Myocyte (in vitro differentiated cells): ENCODE measurements at regions not wholly inside any gene's neighbourhood (a gene's known extent, or its start where the extent isn't known, plus 50 kb on each side); places are given as distances from the start of the nearest gene placed in this dataset.

ENCODE experiments used
- DNase-seq: peaks from one replicate; pipeline ENCODE4 v3.0.0-alpha.2; 2012; ENCODE audit warnings: low read depth

DNA sequence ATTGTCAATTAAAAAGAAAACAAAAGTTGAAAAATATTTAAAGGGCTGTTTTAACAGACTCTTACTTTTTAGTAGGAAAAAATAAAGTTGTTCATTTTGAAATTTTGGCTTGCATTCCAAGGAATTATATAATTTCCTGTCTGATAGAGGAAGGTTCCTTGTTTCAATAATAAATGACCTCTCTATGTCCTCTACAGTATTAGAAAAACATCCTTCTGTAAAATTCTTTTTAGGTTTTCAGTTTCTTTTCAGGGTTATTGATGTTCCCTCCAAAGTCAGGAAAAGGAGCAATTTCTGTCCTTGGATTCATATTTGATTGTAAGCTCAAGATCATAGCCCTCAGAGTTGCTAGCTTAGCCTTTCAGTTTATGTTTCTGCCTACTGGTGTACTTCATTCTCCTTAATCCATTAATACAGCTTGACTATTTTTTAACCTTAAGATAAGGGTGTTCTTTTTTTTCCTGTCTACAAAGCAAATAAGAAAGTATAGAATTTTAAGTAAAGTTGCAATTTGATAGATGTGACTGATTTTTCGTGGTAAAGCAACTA, 125.2 kb upstream of the COL3A1 start:
- no peak for DNase-seq

DNA sequence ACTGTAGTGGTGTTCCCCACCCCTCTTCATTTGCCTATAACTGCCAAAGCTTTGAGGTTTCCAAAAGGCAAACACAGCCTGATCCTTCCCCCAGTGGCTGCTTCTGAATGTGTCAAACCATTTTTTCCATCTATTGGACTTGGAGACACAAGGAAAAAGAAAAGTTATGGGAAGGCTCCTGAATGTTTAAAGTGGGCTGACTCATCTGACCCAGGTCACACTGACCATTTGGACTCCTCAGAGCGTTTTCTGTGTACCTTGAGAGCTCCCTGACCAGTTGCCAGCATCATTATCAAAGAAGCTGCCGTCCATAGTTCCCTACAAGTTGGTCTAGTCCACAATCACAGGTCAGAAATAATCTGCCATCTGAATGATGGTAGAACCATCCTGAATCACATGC, 123.4 kb upstream of the COL3A1 start:
- no peak for DNase-seq

- no peak for DNase-seq
Measured at GRCh38 chr2:188851311-188851710, 122.9 kb upstream of the COL3A1 start.

DNA sequence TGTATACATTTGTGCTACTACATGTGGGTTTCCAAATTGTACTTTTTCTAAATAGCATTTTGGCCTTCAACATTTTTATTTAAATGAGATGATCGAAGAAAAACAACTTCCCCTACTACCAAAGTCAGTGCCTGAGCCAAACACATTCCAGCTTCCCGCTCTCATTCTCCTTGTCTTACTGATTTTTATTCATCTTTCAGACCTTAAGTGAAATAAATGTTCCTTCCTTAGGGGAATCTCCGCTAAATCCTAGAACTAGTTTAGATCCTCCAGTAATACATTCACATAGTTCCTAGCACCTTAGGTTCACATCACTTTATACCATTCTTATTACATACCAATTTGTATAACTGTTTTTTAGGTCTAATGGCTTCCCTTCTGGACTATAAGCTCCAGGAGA, 122.3 kb upstream of the COL3A1 start:
- no peak for DNase-seq

- no peak for DNase-seq
Measured at GRCh38 chr2:188852772-188853171, 121.4 kb upstream of the COL3A1 start.

DNA sequence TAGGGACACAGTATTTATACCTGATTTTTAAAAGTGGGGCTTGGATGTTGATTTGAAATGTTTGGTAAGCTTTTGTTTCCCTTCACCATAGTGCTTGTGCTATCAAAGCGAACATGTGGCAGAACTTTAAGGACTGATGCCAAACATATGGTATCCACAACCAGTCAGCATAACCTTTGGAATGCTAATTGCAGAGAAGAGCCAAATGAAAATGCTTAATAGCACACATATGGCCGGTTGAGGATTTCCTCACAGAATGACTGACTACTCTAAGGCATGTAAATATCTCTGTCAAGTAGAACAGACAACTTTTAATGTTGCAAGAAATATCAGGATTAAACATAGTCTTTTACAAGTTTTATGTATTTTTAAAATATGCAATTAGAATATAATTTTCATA, 120.9 kb upstream of the COL3A1 start:
- peak; percentile 46 for DNase-seq

- no peak for DNase-seq
Measured at GRCh38 chr2:188865681-188866080, 108.5 kb upstream of the COL3A1 start.

DNA sequence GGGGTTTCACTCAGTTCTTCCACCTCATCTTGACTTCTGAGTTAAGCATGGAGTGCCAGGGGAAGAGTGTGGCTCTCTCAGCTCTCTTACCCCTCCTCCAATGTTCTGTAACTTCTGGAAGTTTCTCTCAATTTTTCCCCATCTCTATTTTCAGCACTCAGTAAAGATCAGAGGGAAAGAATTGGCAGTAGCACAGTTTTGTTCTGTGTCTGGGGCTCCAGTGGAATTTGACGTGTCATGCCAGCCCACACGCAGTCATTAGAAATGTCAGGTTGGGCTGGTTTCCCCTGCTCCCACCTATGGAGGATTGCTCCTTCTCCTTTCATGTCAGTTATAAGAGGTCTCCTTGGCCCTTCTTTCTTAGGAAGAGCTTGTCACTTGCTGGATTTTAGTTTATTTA, 104.6 kb upstream of the COL3A1 start:
- peak; percentile 24 for DNase-seq

- DNase-seq, result peak; percentile 21
Measured at GRCh38 chr2:188870289-188870688, 103.9 kb upstream of the COL3A1 start.

DNA sequence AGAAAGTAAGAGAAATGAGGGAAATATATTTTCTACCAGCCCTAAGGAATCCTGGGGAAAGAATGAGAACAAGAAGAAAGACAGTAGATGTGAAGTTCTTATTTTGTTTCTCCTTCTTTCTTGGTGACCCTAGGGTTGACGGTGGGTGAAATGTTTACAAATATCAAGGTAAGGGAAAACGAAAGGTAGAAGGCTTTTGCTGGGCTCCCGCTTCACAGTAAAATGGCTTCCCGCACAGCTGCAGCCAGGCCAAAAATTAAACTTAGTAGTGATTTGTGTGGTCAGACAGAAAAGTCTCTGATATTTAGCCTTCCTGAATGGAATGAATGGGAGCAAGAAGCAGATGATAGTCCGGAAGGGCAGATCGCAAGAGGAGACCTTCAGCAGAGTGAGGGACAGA, 99.1 kb upstream of the COL3A1 start:
- DNase-seq, result no peak

DNA sequence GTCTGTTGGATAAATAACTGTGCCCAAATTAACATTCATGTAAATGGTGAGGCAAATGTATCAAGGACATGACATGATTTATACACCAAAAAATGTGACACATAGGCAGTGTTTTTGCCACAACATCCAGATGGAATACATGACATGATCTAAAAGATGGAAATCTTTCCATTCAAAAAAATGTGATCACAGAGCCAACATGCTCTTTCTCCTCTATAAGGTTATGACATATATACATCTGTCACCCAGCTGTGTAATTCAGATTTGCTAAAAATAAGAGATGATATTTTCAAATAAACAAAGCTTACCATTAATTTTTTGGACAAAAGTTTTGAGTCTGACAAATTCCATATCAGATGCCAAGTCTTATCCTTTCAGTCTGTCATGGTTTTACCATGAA, 95.5 kb upstream of the COL3A1 start:
- DNase-seq, result no peak

DNA sequence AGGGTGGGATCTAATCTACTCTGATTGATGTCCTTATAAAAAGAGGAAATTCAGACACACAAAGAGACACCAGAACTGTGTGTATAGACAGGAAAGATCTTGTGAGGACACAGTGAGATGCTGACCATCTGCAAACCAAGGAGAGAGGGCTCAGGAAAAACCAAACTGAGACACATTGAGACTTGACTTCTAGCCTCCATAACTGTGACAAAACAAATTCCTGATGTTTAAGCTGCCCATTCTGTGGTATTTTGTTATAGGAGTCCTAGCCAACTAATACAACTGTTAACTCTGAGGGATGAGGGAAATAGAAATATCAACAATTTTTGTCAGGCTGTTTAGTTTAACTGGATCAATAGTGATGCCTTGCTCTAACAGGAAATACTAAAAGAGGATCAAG, 93.4 kb upstream of the COL3A1 start:
- DNase-seq, result no peak

DNA sequence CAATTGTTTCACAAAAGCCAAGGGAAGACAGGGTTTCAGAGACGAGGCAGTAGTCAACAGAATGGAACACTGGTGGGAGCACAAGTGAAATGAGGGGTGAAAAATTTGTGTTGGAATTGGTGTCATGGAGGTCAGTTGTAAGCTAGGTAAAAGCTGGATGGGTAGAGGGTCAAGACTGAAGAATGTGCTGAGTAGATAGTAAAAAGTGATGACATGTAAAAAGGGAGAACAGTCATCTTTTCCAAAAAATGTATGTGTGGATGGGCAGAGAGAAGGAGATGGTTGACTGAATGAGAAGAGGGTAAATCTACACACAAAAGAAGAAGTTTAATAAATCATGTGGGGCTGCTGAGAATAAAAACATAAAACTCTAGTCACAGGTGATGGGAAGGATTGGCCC, 92.7 kb upstream of the COL3A1 start:
- DNase-seq, result no peak

GRCh38 chr2:188884046-188884445, 90.1 kb upstream of the COL3A1 start:
- no peak for DNase-seq

DNA sequence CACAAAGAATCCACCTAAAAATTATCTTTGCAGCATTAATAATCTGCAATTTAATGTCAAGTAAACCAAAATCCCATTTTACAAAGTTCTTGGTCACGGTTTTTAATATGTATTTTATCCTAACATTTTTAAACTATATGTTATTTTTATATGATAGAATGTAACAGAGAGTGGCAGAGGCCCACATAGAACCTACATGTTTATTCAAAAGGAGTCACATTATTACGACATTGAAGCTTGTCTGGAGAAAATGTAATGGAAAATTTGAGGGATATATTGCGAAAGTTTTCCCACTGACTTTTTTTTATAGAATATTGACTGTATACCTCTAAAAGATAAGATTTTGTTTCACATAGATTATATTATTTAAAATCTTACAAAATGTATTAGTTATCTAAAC, 89.7 kb upstream of the COL3A1 start:
- no peak for DNase-seq

DNA sequence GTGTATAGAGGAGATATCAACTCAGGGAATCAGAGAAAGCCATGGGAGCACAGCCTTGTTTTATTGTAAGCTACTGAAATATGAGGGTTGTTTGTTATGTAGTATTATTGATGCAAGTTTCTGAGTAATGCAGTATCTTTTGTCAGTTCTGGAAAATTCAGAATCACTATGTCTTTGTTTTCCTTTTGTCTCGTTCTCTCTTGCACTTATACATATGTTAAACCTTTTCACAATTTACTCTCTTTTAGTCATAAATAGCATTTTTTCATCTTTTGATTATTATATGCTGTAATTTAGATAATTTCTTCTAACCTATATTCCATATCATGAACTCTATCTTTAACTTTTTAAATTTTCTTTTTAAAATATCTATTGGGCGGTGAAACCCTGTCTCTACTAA, 85.0 kb upstream of the COL3A1 start:
- DNase-seq, result no peak

DNA sequence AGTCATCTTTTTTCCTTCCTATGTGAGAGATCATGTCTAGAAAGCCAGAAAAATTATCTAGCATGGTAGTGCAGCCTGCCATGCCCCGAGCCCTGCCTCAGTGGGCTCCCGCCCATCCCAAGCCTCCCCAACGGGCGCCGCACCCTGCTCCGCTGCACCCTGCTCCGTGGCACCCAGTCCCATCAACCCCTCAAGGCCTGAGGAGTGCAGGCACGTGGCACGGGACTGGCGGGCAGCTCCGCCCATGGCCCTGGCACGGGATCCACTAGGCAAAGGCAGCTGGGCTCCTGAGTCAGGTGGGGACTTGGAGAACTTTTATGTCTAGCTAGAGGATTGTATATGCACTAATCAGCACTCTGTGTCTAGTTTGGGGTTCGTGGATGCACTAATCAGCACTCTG, 83.4 kb upstream of the COL3A1 start:
- no peak for DNase-seq

- DNase-seq, result no peak
Measured at GRCh38 chr2:188892636-188893035, 81.5 kb upstream of the COL3A1 start.

DNA sequence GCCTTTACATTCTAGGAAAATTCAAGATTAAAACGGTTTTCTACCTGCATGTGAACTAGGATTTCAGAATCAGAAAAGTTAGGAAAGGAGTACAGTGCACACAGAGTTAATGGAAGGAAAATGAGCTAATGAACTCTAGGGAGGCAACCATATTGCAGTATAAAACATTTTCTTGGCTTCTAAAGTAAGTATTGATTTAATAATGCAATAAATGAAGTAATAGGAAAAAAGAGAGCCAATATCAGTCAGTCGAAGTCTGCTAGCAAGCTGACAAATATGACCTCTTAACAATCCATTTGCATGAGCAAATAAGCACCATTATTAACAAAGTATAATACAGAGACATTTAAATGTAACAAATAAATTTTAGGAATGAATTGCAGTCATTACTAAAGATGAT, 80.2 kb upstream of the COL3A1 start:
- DNase-seq, result no peak

DNA sequence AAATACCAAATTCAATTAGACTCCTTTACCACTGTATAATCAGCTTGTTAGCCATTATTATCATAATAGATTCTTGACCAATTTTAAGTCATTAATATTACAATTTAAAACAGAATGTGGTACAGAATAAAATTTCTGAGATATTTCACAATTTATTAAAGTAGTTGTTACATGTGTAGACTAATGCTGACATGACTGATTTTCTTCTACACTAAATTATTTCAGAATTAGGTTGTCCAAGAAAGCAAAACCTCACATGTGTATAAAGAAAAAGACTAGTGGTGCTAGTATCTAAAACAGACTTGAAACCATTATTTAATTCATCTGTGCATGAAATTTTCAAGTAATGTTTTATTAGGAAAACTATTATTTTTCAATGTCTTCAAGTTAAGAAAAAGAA, 79.2 kb upstream of the COL3A1 start:
- DNase-seq, result no peak

GRCh38 chr2:188897096-188897495, 77.1 kb upstream of the COL3A1 start:
- DNase-seq, result peak; percentile 53

GRCh38 chr2:188898261-188898660, 75.9 kb upstream of the COL3A1 start:
- DNase-seq, result no peak

GRCh38 chr2:188902901-188903491, 71.2 kb upstream of the COL3A1 start:
- peak; percentile 57 for DNase-seq

GRCh38 chr2:188903740-188904139, 70.4 kb upstream of the COL3A1 start:
- DNase-seq, result no peak
